DLD1 (cell line): ENCODE measurements at regions not wholly inside any gene's neighbourhood (a gene's known extent, or its start where the extent isn't known, plus 50 kb on each side); places are given as distances from the start of the nearest gene placed in this dataset.

Experiments used
- in situ Hi-C: cut with HindIII; loops from 2 replicates; pipeline ENCODE4 v1.10.0; 2017; ENCODE audit warnings: low sequenced_read_pairs

DNA sequence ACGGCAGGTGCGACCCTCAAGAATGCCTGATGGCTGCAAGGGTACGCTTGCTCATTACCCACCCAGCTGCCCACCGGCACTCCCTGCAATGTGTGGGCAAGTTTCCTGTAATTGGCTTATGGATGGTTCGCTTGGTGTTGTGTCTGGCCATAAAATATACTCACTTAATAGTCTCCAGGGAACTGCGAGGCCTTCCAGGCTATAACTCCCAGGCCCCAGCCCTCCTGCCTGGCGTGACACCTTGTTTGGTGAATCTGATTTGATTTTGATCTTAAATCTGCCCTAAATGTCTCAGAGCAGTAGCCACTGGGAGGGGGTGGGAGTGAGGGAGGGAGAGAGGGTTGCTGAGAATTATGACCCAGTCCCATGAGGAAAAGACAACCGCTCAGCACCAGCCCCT lies 572.2 kb downstream of the BUD13 start:
- in situ Hi-C loops, result no loop called here

- in situ Hi-C loops, result no loop called here
These were observed 573.6 kb downstream of the BUD13 start for GRCh38 chr11:116199182-116199581.

DNA sequence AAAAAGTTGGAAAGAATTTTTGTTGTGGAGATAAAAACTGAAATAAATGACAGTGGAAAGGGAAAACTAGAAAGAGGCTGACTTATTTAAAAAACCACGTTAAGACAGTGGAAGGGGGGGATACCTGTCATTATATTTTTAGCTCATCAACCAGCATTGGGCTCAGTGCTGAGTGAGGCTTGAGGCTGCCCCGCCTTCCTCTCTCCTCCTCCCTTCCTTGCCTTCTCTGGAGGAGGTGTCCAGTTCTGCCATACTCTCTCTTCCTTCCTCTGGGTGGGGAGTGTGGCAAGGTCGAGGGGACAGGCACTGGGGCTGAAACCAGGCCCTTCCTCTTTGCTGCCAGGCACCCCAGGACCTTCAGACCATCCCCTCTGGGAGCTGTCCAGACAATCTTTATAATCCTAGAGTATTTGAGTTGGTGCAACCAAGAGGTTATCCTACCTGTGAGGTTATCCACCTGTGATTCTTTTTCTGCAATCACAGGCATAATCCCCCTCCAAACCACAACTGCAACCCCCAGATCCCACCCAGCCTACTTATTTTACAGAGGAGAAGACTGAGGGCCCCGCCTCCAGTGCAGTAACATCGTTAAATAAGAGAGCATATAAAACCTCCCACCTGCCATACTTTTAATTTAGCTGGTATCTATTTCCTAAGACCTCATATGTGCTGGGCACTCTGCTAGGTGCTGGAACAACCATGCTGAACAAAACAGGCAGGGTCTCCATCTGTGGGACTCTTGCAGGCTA lies 578.5 kb downstream of the BUD13 start:
- in situ Hi-C loops, result no loop called here

DNA sequence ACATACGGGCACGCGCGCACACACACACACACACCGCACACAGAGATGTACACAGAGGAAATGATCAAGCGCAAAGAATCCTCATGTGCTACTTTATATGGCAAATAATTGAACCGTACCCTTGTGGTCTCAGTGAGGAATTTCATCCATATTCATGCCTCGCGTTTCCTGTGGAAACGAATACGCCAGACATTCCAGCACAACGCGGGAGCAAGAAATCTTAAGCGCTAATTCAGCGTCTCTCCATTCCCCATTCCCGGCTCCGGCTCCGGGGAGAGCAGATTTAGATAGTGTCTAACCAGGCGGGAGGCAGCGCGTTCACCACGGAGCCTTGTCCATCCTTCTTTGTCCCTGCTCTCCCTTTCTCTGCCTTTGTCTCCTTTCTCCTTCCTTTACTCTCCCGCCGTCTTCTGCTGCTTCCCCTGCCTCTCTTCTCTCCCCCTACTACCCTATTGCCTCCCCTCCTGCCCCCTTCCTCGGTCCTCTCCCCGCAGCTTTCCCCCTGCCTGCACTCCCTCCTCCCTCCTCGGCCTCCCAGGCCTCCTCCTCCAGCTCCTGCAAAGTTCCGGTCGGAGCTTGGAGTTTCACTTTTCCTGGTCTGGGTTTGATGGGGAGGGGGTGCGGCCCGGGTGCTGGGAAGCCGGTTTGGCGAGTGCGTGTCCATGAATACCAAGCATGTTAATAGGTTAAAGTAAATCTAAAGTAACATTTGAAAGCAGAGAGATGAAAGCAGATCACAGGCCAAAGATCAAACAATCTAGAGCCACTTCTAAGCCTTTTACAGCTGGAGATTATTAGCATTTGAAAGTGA lies 579.3 kb downstream of the BUD13 start:
- in situ Hi-C loops, result no loop called here

- in situ Hi-C loops, result no loop called here
These were observed 580.1 kb downstream of the BUD13 start for GRCh38 chr11:116192509-116193210.

DNA sequence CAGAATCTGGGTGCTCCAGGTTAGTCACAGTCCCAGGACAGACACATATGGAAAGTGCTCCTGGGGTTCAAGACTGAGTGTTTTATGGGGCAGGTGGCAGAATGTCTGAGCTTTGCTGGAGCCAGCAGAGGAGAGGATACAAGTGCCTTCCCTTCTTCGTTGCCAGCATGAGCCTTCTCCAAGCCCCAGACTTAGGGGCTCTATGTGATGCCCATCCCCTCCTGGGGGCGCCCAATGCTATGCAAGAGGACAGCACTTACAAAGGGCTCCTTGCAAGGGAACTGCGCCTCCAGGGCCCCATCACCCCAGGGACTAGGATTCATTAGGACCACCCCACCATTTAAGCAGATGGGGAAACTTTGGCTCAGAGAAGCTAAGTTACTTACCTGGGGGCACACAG lies 581.9 kb downstream of the BUD13 start:
- in situ Hi-C loops, result no loop called here

DNA sequence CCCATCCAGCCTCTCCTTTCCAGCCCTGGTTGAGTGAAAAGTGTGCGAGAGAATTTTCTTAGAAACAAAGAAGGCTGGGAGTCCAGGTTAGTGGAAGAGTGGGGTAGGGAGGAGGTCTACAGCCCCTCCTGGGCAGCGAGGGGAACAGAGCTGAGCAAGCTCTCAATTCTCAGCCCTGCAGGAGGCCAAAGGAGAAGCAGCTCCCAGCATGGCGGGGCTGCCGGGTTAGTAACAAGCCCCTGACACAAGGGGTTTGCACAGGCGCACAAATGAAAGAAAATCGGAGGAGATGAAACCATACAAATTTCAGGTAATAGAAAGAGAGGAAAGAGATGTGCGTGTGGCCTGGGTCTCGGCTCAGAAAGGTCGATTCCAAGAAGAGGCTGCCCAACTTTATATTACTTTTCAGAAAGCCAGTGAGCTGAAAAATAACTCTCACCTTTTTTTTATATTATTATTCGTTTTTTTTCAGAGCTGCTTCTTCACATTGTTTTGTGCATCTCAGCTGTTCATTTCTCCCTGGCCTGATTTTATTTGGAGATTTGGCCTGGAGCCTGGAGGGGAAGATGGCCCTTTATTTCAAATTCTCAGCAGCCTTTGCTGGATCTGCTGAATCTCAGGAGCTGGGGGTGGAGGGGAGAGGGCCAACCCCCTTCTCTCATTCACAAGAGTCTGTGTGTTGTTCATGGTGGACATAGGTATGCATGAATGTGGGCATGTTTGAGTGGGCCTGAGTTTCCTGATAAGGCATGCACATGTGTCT lies 583.2 kb downstream of the BUD13 start:
- in situ Hi-C loops, result no loop called here

GRCh38 chr11:116188350-116188749 lies 584.4 kb downstream of the BUD13 start:
- in situ Hi-C loops, result no loop called here

GRCh38 chr11:116187026-116187425 lies 585.8 kb downstream of the BUD13 start:
- in situ Hi-C loops, result no loop called here

DNA sequence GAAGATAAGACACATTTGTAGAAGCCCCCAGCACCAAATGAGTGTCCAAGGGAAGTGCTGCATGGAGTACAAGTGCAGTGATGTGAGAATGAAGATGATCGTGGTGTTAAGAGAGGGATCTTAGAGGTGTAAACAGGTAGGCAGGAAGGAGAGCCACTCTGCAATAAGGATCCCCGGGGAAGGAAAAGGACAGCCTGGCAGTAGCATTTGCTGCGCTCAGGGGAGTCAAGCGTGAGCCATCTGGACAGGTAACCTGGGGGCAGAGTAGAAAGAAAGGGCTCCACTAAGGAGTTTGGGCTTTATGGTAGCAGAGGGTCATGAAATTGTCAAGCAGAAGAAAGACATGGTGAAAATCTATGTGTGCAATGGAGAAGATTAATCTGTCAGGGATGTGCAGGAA lies 587.2 kb downstream of the BUD13 start:
- in situ Hi-C loops, result no loop called here

DNA sequence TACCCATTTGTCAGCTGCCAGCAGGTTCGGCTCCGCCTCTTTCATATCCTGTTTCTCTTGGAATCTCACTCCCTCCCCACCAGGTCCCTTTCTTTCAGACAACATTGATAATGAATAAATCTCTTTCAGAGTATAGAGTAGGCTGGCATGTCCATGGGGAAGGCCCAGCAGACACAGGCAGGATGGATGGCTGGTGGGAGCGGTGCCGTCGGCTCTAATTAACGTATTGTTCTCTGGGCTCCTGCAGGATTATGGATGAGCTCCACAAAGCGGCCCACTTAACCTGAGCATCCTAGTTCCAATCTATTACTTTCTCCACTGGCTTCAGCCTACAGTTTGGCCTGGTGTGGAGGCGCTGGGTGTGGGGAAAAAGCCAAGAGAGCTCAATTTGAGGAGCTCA lies 588.0 kb downstream of the BUD13 start:
- in situ Hi-C loops, result no loop called here

GRCh38 chr11:116182356-116182966 lies 590.3 kb downstream of the BUD13 start:
- in situ Hi-C loops, result no loop called here

DNA sequence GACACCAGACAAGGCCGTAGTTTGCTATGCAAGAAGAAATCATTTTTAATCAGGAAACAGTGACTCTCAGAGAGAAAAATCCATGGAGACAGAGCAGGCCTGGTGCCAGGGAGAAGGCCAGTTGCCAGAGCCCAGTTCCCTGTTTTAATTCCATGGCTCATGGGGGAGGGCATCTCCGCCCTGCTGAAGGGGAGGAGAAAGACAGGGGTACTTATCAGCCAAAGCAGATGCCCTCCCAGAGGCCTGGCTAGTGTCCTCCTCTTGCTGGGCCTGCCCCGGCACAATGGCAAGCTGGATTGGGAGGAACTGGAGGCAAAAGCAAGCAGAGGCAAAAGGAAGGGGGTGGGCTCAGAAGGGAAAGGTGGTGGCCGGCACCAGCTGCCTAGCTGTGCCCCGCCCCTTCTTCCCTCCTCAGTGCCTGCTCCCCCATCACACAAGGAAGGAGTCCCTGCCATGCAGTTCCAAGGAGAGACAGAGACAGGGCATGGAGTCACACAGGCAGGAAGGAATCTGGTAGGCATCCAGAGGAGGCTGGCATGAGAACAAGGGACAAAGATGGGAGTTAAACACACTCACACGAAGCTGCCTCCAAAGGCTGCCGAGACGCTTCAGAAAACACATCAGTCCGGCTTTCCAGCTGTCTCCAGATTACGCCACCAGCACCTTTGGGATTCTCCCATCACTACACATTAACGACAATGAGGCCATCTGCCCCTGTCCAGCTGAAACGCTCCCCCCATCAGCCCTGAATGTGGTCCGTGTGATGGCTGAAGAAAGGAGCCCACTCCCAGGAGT lies 591.8 kb downstream of the BUD13 start:
- in situ Hi-C loops, result no loop called here

DNA sequence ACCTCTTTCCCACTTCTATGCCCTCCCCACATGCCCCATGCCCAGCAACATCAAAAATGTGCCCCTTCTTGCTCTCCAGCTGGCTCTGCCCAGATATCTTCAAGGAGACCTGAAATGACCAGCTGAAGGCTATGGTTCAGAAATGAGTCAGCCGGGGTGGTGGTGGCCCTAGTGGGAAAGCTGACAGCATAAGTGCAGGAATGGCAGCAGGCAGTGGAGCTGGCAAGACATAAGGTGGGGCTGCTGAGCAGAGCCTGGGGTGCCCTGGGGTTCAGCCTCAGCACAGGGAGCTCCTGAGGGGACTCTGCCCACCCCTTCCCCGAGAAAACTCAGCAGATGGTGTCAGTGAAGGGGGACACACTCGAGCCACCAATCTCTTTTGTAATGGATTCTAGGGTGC lies 593.4 kb downstream of the BUD13 start:
- in situ Hi-C loops, result no loop called here

DNA sequence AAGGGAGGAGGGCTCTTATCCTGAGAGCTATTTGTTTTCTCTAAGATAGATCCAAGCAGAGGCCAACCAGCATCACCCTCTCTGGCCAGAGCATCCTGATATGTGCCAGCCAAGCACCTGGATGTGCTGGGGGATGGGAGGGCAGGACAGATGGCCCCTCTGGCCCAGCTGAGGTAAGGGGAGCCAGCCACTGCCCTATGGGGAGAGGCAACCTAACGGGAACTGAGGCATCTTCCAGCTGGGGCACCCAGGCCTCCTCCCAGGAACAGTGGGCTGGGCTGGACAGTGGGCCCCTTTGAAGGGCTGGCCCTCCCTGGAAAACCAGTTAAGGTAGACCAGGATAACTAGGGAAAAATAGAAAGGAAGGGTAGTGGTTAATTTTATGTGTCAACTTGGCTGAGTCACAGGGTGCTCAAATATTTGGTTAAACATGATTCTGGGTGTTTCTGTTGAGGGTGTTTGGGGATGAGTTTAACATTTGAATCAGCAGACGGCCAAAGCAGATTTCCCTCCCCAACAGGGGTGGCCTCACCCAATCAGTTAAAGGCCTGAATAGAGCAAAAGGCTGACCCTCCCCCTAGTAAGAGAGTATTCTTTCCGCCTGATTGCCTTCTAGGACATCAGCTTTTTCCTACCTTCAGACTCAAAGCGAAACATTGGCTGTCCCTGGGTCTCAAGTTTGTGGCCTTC lies 595.1 kb downstream of the BUD13 start:
- in situ Hi-C loops, result no loop called here

GRCh38 chr11:116176484-116177005 lies 596.2 kb downstream of the BUD13 start:
- in situ Hi-C loops, result no loop called here

- in situ Hi-C loops, result no loop called here
These were observed 597.1 kb downstream of the BUD13 start for GRCh38 chr11:116175707-116176106.

GRCh38 chr11:116173941-116174911 lies 598.6 kb downstream of the BUD13 start:
- in situ Hi-C loops, result no loop called here
